Caki2 (cell line): ENCODE measurements at regions not wholly inside any gene's neighbourhood (a gene's known extent, or its start where the extent isn't known, plus 50 kb on each side); places are given as distances from the start of the nearest gene placed in this dataset.
A peak's percentile ranks its signal among the peaks of the same experiment; 100 is the strongest.
"Not testable (repeated sequence)": the region's sequence is repeated elsewhere in the genome, so short reads cannot be mapped to it uniquely, and the experiment has no call there.

Experiments
- DNase-seq: peaks from one replicate; pipeline ENCODE4 v3.0.0-alpha.2; 2015; ENCODE audit warnings: low read depth
- in situ Hi-C: cut with HindIII; loops from 2 replicates; pipeline ENCODE4 v1.10.0; 2016; ENCODE audit warnings: low sequenced_read_pairs, low pct_unique_long_range_greater_than_20kb, mixed read lengths

DNA sequence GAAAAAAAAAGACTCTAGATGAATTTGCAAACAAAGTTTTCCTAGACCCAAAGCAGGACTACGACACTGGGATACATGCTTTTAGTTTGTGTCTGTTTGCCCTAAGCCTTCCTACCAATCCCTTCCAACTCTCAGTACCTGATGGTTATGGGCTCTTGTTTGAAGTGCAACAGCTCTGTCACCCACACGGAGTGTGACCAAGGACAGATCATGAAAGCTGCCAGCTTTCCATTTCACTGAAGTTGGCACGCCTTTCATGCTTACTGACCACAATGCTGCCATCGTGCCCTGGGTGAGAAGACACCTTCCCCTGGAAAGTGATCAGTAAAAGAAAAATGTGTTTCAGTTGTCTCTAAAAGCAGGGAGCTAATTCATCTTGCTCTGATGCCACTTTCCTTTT lies 312.5 kb upstream of the PTBP2 start:
- in situ Hi-C loops = no loop called here
- DNase-seq = no peak

DNA sequence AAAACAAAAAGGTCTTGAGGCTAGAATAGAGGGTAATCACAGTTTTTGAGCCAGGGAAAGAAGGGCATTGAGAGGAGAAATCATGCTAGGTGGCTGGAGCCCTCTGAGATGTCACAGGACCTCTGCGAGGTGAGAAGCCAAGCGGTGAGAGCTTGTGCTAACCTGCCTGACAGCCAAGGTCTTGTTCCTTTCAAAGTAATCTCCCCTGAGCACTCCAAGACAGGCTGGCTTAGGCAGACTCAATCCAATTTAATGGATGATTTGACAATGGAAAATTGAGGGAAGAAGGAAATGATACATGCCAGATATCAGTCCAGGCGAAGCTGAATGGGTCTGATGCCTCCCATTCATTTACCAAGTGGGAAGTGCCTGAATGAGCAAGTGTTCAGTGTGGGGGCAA lies 311.9 kb upstream of the PTBP2 start:
- in situ Hi-C loops = no loop called here

DNA sequence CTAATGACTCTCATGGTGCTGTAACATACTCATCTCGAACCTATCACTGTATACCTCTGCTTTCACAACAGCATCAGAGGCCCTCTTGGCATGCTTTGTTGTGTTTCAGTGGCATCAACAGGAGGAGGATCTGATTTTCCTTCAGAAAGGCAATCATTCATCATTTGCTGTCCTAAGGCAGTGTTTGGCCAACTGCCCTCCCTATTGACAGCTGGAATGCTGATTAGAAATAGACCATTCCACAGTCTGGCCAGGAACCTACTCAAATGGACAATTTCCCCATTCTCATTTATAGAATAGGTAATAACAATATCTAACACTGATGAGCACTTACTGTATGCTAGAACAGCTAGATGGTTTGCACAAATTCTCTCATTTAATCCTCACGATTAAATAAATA lies 310.6 kb upstream of the PTBP2 start:
- no peak for DNase-seq
- in situ Hi-C loops = no loop called here

More for the DNA sequence above, 311.9 kb upstream of the PTBP2 start:
- DNase-seq = no peak

DNA sequence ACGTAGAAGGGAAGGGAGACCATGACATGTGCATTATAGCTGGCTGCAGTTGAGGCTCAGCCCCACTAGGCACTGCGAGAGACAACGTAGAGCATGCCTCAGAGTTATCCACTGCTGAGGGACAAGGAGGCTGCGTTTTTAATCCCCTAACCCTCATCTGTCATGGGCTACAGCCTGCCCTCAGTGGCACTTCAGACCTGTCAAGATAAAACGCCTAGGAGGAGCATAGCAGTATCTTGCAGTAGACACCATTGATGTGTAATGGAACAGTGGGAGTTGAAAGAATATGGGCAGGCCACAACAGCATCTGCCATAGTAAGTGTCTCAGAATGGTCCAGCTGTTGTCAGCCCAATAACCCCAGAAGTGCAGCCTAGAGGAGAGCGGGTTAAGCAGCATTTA lies 307.0 kb upstream of the PTBP2 start:
- in situ Hi-C loops = no loop called here

DNA sequence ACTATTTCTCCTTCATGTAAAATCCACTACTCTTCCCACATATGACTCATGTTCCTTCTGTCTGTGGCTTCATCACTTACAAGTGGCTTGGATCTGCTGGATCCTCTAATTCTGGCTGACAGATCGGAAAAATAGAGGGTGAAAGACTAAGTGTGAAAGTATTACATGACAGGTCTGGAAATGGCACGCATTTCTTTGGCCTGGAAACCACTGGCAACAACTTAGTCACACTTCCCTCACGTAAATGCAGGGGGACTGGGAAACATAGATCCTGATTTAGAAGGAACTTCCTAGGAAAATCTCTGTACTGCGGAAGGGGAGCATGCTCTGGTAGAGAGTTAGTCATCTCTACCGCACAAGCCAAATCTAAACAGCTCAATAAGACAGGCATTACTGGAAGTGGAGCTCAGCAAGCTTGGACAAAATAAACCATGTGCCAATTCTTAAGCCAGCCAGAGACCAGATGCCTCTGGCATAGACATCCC lies 305.4 kb upstream of the PTBP2 start:
- no peak for DNase-seq
- in situ Hi-C loops = no loop called here

More for the DNA sequence above, 307.0 kb upstream of the PTBP2 start:
- no peak for DNase-seq

DNA sequence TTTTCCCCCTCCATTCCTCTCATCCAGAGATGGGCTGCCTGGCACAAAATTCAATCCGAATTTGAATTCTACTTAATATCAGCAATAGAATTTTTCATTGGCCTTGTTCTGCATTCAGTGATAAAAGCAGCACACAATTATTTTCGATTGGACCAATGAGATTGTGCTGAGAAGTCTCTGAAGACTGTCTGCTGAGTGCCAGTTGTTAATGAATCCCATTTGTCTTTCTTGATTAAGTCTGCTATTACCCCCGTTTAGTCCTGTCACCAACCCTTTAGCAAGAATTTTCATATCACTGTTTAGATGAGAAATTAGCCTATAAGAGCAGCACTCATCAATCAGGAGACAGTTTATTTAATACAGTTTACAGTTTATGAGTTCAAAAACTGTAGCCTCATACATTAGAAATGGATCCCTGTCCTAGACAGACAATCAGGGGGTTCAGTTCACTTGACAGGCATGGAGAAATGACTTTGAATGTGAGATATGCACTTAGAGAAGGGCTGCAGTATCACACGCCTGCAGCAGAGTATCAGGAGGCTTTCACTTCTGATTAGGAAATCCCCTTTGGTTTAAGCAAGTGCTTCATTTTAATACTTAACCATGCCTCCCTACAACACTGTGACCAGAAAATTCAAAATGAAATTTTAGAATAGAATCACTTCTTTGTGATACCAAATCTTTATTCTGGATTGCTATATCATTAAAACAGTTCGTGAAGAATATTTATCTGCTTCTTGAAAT lies 304.7 kb upstream of the PTBP2 start:
- in situ Hi-C loops = no loop called here
- DNase-seq = no peak

DNA sequence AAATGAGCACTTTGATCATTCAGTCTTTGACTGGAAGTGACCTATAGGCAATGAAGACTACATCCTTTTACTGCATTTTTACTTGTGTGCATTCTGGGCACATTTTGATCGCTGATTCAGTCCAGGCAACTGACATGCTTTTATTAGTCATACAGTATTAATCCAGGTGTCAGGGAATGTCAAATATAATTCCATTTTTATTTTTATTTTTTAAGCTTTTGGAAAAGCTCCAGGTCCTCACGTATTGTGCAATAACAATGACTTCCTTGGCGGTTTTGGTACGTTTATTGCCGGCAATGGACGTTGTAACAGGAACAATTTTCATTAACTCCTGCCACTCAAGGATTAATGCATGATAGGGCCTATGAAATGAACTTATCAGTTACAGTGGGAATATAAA lies 302.6 kb upstream of the PTBP2 start:
- in situ Hi-C loops = no loop called here
- no peak for DNase-seq

DNA sequence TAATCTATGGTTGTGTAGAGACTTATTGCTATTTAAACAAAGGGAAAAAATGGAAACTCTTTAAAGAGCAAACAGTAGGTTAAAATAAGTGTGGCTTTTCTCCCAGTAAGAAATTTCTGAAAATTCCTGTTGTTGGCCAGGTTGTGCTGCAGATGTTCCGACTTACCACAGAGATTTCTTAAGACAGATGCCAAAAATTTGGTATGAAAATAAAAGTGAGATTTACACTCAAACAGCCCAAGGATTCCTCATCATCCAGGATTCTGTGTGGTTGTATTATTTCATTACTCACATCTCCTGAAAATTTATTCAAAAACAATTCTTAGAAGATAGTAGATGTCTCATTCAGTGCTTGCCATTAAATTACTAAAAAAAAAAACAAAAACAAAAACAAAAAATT lies 296.7 kb upstream of the PTBP2 start:
- in situ Hi-C loops = no loop called here

DNA sequence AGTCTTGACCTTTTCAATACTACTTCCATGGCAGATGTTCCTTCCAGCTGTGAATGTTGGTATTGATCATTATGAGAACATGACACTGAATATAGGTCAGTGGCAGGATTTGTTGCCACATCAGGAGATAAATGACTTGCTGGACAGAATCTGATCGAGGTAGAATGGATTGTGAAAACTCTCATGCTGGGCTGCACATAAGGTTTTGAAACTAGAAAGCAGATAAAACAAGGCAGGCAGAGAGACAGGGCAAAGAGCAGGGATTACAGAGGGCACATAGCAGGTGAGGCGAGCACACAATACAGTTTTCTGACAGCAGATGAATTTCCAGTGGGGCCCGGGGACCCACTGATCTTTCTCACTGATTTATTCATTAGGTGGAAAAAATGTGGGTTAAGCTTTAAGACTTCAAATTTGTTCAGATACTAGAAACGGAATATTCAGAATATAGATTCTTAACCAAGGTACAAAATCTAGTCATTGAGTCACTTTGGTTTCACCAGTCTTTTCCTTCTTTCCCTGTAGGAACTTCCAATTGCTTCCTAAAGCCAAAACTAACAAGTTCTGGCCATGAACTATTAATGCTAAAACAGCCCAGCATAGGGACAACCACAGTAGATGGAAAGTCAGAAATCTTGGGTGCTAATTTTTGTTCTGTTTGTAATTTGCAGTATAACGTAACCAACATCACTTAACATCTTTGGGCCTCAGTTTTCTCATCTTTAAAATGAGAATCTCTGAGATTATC lies 296.0 kb upstream of the PTBP2 start:
- in situ Hi-C loops = no loop called here
- DNase-seq = no peak

More for the DNA sequence above, 296.7 kb upstream of the PTBP2 start:
- no peak for DNase-seq

DNA sequence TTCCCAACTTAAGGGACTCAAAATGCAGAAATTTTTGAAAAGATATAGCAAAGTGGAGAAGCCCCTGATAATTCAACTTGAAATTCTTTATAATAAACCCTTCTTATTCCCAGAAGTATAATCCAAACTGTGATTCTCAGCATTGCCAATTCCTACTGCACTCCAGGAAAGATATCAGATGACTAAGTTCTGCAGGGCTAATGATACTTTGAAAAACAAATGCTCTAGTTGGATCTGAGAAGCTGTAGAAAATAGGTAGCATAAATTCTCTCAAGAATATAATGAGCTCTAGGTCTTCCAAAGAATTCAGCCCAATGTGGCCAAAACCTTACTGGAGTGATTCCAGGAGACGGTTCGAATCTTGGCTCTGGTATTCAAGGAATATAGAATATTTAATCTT lies 294.0 kb upstream of the PTBP2 start:
- DNase-seq = no peak
- in situ Hi-C loops = no loop called here

DNA sequence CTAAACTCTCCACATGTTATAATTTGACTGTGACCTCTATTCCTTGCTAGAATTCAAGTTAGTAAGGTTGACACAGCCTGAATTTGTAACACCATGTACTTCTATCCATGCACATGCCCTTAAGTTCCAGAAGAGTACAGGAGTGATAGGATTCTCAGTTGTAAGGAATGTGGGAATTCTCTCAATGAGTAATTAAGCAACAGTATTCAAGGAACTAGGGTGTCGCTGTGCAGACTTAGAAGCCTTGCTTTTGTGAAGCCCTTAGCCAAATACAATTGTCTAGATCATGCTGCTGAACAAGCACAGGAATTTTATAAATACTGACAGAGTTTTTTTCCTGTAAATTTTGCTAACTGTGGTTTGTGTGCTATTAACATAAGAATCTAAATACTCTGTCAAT lies 276.3 kb upstream of the PTBP2 start:
- DNase-seq = no peak
- in situ Hi-C loops = no loop called here

DNA sequence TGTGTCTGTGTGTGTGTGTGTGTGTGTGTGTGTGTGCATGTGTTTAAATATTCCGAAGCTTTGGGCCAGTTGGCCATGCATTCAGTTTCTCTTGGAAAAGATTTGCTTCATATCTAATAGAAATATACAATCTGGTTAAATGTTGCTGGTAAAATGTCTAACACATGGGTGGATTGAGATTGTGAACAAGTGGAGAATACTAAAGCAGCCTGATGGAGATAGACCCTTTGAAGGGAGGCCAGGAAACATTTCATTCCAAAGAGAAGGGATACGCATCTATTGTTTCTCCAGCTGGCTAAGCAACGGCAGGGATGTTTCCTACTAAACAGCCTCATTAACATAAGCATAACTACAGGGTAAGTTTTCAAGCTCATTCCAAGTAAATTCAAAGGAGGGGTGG lies 257.5 kb upstream of the PTBP2 start:
- DNase-seq = no peak
- in situ Hi-C loops = no loop called here

DNA sequence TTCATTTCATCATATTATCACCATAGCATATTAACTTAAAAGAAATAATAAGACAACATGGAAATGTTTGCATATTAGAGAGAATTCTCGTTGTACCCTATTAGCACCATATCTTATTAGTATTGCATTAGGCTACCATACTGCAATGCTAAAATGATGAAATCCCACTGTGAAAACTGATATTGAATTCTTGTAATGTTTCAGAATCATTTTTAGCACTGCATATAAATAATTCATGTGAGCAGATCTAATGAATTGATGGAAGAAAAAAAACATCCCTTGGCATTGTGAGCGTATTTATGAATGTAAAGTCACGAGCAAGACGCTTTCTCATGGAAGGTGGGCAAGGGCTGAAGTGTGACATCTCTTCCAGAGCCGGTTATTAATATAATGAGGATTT lies 257.1 kb upstream of the PTBP2 start:
- no peak for DNase-seq
- in situ Hi-C loops = no loop called here

DNA sequence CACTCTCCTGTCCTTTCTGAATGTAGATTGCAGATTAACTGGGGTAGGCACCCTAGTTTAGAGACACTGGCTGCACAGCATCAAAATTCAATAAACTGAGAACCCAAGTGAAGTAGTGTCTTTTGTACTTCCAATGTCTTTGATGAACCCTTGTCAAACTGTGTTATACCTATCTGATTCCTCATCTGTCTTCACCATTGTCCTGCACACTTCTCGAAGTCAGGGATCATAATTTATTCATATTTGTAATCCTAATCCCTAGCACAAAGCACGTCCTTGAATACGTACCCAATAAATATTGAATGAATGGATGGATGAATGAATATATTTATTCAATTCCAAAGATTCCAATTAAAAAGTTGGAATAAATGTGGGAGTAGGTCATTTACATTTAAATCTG lies 256.6 kb upstream of the PTBP2 start:
- in situ Hi-C loops = no loop called here
- no peak for DNase-seq

DNA sequence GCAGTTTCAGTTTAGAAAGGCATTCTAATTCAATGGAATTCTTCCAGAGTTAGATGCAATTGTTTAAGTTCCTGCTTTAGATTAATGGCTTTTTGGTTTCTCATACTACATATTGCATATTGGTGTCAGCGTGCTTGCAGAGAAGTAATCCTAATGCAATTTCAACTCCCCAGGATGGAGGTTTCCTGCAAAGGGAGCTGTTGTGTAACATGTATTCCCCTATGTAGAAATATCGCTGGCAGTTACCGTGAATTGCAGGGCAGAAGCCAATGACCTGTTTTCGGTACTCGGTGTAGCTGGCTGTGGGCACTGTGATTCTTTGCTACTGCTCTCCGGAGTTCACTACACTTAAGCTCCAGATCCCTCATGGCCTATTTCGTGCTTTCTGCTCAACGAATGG lies 256.1 kb upstream of the PTBP2 start:
- no peak for DNase-seq
- in situ Hi-C loops = no loop called here

DNA sequence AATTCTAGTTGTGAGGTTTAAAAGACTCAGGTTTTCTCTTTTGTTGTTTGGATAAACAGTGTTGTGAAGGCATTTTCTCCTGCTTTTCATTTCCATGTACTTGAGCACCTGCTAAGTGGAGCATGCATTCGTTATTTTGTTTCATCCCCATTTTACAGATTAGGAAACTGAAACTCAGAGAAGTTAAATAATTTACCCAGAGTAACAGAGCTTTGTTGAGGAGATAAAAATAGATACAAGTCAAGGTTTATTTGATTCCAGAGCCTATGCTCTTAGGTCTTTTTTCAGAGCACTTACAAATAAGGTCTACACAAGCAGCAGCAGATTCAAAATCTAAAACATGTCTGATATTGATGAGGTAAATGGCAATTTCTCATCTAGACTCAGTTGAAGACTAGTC lies 254.7 kb upstream of the PTBP2 start:
- DNase-seq = no peak
- in situ Hi-C loops = no loop called here

DNA sequence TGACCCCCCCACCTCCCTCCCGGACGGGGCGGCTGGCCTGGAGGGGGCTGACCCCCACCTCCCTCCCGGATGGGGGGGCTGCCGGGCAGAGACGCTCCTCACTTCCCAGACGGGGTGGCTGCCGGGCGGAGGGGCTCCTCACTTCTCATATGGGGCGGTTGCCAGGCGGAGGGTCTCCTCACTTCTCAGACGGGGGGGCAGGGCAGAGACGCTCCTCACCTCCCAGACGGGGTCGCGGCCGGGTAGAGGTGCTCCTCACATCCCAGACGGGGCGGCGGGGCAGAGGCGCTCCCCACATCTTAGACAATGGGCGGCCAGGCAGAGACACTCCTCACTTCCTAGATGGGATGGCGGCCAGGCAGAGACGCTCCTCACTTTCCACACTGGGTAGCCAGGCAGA lies 251.9 kb upstream of the PTBP2 start:
- DNase-seq, in situ Hi-C loops: not testable (repeated sequence)

DNA sequence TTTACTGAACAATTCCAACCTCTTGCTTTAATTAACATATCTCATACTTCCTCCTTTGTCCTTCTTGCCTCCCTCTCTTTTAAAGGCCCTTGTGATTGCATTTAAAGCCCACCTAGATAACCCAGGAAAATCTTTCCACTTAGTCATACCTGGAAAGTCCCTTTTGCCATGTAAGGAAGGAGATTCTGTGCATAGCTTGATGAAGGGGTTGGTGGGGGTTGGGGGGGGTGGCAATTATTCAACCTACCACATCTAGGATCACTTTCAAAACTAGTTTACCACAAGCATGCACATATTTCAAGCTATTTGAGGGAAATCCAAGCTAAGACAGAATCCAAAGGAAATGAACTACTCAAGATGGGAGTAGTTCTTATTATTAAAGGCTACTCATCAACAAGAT lies 249.1 kb upstream of the PTBP2 start:
- DNase-seq = peak; percentile 53
- in situ Hi-C loops = no loop called here

DNA sequence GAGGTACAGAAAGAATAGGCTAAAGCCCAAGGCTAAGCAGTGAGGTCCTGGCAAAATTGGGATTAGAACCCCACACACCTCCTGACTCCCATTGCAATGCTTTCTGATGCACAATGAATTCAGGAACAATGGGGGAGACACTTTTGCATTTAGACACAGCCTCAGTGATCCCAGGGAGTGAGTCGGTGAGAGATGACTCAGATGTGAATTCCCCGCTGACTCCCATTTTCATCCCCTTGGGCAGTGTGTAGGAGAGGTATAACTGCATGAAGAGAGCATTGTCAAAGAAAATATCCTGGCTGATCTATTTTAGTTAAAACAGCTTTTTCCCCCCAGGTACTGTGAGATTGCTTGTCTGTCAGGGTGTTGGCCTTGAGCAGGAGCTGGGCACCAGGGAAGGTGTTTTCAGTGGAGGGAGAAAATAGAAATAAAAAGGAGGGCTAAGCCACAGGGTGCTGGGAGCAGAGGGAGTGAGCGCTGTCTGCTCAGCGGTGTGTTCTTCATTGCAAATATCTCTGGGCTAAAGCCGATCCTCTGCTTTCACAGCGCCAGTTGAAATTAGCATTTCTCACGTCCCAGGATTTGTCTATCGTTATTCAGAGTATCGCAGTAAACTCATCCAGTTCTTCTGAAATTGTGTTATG lies 247.7 kb upstream of the PTBP2 start:
- peak; percentile 21 for DNase-seq
- in situ Hi-C loops = no loop called here
